Epithelial cell of proximal tubule (primary cell): ENCODE measurements at regions not wholly inside any gene's neighbourhood (a gene's known extent, or its start where the extent isn't known, plus 50 kb on each side); places are given as distances from the start of the nearest gene placed in this dataset.

Experiments
- DNase-seq: peaks from one replicate; pipeline ENCODE4 v3.0.0-alpha.2; 2011; ENCODE audit warnings: low read depth
- H3K4me3 ChIP-seq: 2 replicates; pipeline ENCODE4 v1.5.1; 2011; ENCODE audit warnings: low read depth, mild to moderate bottlenecking, low read length
- CTCF ChIP-seq: conservative IDR thresholded peaks from 2 replicates; pipeline ENCODE4 v1.5.1; 2012; ENCODE audit warnings: low read depth, mild to moderate bottlenecking, low read length

GRCh38 chr12:74897425-74898211, 312.0 kb downstream of the KCNC2 start:
- no peak overlapping the region for H3K4me3 ChIP-seq
- TF ChIP-seq CTCF = no peak
- no peak for DNase-seq

DNA sequence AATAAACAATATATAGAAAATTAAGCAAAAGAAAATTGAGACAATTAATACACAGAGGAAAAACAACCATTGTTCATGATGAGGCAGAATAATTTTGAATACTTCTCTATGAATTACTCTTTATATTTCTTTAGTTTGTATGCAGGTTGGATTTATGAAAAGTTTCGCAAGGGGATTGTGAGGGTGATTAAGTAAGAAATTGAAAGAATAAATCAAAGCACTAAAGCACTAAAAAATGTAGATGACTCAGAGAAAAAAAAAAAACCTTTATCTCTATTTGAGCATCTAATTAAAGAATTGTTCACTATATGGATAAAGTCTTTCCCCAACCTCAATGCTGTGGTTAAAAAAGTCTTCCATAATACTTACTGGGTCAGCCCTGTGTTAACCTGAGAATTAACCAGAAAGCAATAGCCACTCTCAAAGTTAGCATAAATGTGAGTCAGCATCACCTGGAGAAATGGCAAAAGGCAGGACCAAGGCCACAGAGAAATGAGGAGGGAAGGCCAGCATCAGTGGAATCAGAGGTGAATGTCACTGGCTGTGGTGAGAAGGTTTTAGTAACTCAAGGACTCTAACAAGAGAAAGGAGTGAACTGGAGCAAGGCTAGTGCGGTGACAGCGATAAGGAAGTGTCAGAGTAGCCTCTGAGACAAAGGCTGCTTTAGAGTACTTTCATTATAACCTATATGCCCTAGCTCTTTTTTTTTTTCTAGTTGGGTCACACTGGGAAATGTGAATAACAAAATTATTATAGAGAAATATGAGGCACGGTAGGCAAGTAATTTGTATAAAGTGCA, 310.4 kb downstream of the KCNC2 start:
- TF ChIP-seq CTCF = no peak
- no peak for DNase-seq
- H3K4me3 ChIP-seq = no peak overlapping the region

- H3K4me3 ChIP-seq = no peak overlapping the region
- DNase-seq = no peak
- TF ChIP-seq CTCF = no peak
These were observed 309.4 kb downstream of the KCNC2 start for GRCh38 chr12:74900232-74900631.

GRCh38 chr12:74903522-74903921, 306.1 kb downstream of the KCNC2 start:
- peak; percentile 64 for TF ChIP-seq CTCF
- no peak overlapping the region for H3K4me3 ChIP-seq
- no peak for DNase-seq

DNA sequence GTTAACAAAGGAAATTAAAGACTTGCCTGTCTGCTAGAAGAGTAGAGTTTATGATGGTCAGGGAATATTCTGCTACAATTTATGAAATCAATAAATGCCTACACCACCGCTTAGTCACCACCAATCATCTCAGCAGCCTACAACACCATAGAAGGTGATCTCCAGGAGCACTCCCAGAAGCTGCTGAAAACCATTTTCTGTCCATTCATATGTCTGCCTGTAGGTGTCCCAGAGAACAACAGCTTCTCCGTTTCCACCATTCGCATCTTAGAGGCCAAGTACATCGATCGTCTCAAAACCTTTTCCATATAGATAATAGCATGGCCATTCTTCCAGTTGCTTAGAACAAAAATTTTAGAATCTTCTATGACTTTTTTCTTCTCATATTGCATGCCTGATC, 303.4 kb downstream of the KCNC2 start:
- peak; percentile 4 for TF ChIP-seq CTCF
- DNase-seq = no peak

GRCh38 chr12:74910831-74911230, 298.8 kb downstream of the KCNC2 start:
- no peak for TF ChIP-seq CTCF
- DNase-seq = no peak
- no peak overlapping the region for H3K4me3 ChIP-seq

More for the DNA sequence above, 303.4 kb downstream of the KCNC2 start:
- no peak overlapping the region for H3K4me3 ChIP-seq
